Prostate gland (tissue), 2 donors: ENCODE measurements at regions not wholly inside any gene's neighbourhood (a gene's known extent, or its start where the extent isn't known, plus 50 kb on each side); places are given as distances from the start of the nearest gene placed in this dataset.

ENCODE experiments used
- DNase-seq: peaks from one replicate; pipeline ENCODE4 v3.0.0-alpha.2; 2019; ENCODE audit warnings: low spot score
- H3K27ac ChIP-seq, 2 donors: fragments of 200-600 bp; sonication (generic); 2 replicates each; pipeline ENCODE4 v1.5.1; 2017 to 2019
- H3K27me3 ChIP-seq: fragments of 200-600 bp; sonication (generic); replicated peaks from 2 replicates; pipeline ENCODE4 v1.5.1; 2019; ENCODE audit not compliant: insufficient read depth
- H3K36me3 ChIP-seq, 2 donors: fragments of 200-600 bp; sonication (generic); 1 replicate in 1 of 2; 2 replicates in 1 of 2; pipeline versions ENCODE4 v1.5.1 to v1.8.1; 2017 to 2019
- H3K4me1 ChIP-seq: fragments of 200-600 bp; sonication (generic); replicated peaks from 2 replicates; pipeline ENCODE4 v1.5.1; 2019
- H3K4me3 ChIP-seq, 2 donors: fragments of 200-600 bp; sonication (generic); 2 replicates each; pipeline ENCODE4 v1.5.1; 2017 to 2019
- H3K9me3 ChIP-seq: fragments of 200-600 bp; sonication (generic); 2 replicates; pipeline ENCODE4 v1.5.1; 2017
- POLR2A ChIP-seq: fragments of 450-650 bp; IDR thresholded peaks from one replicate; pipeline ENCODE4 v1.6.1; 2016; ENCODE audit warnings: antibody characterized with exemption, mild to moderate bottlenecking
- POLR2AphosphoS5 ChIP-seq: sonication (generic); formaldehyde crosslinking; IDR thresholded peaks from one replicate; pipeline ENCODE4 v1.6.1; 2017; ENCODE audit warnings: antibody characterized with exemption
- WGBS: methylation state at CpG from one replicate; pipeline ENCODE4 v1.1.5; 2018; 5-methylcytosine and 5-hydroxymethylcytosine counted together
- intact Hi-C: fragments of 100-400 bp; cut with DNase I; formaldehyde crosslinking; loops from one replicate; pipeline ENCODE4 v1.14.2; 2022
- TF ChIP-seq, protein P1 (sequence below), 4 experiments: fragments of 200-600 bp in 2 of 4; fragments of 450-650 bp in 2 of 4; sonication (generic) in 2 of 4; IDR thresholded peaks; 1 replicate in 3 of 4; 2 replicates in 1 of 4; pipeline ENCODE4 v1.5.1; 2016 to 2019; ENCODE audit warnings: antibody characterized with exemption in 4 of 4, mild to moderate bottlenecking in 2 of 4, moderate library complexity in 2 of 4

DNA sequence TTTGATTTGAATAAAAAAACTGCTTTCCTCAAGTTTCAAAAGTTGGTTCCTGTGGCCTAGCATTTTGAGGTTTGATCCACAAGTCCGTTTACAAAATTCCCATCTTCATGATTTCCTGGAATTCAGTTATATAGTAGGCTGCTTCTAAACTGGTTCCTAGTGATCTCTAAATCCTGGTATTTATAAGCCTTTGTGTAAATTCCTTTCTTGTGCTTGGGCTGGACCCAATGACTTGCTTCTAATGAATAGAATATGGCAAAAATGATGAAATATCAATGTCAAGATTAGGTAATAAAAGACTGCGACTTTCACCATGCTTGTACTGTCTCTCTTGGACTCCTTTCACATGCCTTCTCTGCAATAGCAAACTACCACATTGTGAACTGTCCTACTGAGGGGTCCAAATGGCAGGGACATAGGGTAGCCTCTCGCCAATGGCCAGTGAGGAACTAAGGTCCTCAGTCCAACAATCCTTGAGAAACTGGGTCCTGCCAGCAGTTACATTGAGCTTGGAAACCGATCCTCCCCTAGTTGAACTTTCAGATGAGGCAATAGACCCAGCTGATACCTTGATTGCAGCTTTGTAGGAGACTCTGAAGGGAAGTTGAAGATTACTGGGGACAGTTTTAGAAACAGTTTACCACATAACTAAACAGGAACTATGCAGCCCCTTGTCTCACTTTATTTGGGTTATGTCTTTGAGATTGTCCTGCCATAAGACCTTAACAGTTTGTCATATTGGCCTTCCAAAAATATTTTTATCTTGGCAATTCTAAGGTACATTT is 303.9 kb upstream of the TBC1D5 start:
- no peak for DNase-seq
- no peak overlapping the region for H3K27ac ChIP-seq
- no peaks in the 10 kb centered on the region for H3K9me3 ChIP-seq
- no peak for TF ChIP-seq POLR2A
- TF ChIP-seq POLR2AphosphoS5, result no peak
- TF ChIP-seq, protein P1, sequence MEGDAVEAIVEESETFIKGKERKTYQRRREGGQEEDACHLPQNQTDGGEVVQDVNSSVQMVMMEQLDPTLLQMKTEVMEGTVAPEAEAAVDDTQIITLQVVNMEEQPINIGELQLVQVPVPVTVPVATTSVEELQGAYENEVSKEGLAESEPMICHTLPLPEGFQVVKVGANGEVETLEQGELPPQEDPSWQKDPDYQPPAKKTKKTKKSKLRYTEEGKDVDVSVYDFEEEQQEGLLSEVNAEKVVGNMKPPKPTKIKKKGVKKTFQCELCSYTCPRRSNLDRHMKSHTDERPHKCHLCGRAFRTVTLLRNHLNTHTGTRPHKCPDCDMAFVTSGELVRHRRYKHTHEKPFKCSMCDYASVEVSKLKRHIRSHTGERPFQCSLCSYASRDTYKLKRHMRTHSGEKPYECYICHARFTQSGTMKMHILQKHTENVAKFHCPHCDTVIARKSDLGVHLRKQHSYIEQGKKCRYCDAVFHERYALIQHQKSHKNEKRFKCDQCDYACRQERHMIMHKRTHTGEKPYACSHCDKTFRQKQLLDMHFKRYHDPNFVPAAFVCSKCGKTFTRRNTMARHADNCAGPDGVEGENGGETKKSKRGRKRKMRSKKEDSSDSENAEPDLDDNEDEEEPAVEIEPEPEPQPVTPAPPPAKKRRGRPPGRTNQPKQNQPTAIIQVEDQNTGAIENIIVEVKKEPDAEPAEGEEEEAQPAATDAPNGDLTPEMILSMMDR (IDR thresholded peaks at IDR 0.05), result no peak
- intact Hi-C loops, result no loop called here
- H3K4me3 ChIP-seq, result no peak overlapping the region
- no peaks in the 10 kb centered on the region for H3K27me3 ChIP-seq
- H3K4me1 ChIP-seq, result no peaks in the 10 kb centered on the region
- 75% methylated on average over 4 of the region's 4 CpGs for WGBS
- no peaks in the 10 kb centered on the region for H3K36me3 ChIP-seq

DNA sequence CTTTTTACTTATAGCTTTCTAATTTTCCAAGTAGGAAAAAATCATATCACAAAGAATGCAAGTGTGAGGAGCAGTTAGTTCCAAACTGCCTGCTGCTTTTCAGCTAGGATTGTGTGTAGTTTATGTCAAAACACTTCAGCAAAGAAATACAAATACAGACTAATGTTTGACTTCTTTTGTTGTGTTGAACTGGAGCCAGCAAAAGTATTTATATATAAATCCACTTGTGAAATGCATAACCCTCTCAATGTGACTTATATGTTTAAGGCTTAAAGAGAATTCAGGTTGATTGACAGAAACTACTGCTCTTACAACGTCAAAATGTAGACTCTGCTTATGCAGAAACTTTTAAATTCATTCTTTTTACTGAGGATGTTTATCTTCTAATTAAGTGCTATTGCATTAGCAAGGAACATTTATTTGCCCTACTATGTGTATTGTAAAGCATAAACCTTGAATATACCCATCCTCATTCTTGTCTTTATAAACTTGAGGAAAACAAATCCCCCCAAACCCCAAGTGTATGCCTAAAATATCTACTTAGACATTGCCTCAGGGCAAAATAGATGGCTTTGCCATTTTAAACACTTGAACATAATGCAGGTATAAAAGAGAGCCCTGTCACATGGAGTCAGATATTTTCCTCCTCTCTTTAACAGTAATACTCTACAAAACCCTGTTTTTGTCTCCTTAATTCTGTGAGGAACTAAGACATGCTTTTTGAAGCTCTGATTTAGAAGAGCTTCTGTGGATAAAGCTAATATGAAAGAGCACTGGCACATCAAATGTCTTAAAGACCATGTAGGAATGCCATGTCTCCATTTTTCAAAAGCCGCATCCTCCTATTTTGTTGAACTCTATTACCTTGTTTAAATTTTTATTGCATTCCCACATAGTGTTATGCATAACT is 302.8 kb upstream of the TBC1D5 start:
- 74% methylated on average over 2 of the region's 2 CpGs for WGBS
- Histone ChIP-seq H3K4me1 (no peaks in the 10 kb centered on the region), H3K27me3 (no peaks in the 10 kb centered on the region), H3K36me3 (no peaks in the 10 kb centered on the region), H3K4me3 (no peak overlapping the region), H3K9me3 (no peaks in the 10 kb centered on the region), H3K27ac (no peak overlapping the region)
- DNase-seq, result no peak
- TF ChIP-seq POLR2A (no peak), POLR2AphosphoS5 (no peak)
- TF ChIP-seq, protein P1 (IDR thresholded peaks at IDR 0.05), result no peak
- intact Hi-C loops, result no loop called here

DNA sequence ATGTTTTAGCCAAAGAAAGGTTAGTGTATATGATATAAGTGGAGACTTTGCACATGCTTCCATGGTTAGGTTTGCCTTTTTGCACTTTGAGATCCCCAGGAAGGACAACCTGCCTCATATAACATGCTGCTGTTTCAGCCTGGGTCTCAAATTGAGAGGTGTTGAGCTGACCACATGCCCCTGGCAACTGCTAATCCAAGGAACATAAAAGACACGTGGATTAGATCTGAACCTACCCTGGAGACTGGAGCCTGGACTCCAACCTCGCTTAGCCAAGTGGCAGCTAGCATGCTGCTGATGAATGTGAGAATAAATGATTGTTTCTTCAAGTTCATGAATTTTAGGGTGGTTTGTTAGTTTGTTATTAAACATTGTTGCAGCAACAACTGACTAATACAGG is 301.8 kb upstream of the TBC1D5 start:
- H3K4me3 ChIP-seq, result no peak overlapping the region
- no peak for DNase-seq
- WGBS, result 69% methylated on average over 2 of the region's 2 CpGs
- no peaks in the 10 kb centered on the region for H3K4me1 ChIP-seq
- no peaks in the 10 kb centered on the region for H3K9me3 ChIP-seq
- no peak overlapping the region for H3K27ac ChIP-seq
- TF ChIP-seq POLR2A (no peak), POLR2AphosphoS5 (no peak)
- no peaks in the 10 kb centered on the region for H3K36me3 ChIP-seq
- H3K27me3 ChIP-seq, result no peaks in the 10 kb centered on the region
- intact Hi-C loops, result no loop called here

DNA sequence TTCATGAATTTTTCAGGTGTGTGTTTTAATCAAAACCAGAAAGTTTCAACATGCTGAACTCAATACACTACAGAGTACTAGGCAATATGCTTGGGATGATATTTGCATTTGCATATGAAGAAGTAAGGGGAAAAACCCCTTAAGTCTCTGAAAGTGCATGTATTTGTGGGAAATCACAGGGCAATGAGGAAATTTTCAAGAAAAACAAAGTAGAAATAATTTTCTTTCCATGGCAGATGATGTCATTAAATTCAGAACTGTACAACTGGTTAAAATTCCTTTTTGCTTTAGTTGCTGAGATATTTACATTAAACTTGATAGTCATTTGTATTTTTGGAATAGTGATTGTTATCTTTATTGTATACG is 294.0 kb upstream of the TBC1D5 start:
- Histone ChIP-seq H3K27me3 (no peaks in the 10 kb centered on the region), H3K4me3 (no peak overlapping the region), H3K9me3 (no peaks in the 10 kb centered on the region), H3K27ac (no peak overlapping the region), H3K4me1 (no peaks in the 10 kb centered on the region), H3K36me3 (no peaks in the 10 kb centered on the region)
- WGBS, result 39% methylated on average over 1 of the region's 1 CpG
- intact Hi-C loops, result no loop called here
- DNase-seq, result no peak
- no peak for TF ChIP-seq POLR2AphosphoS5
- TF ChIP-seq POLR2A, result no peak
- TF ChIP-seq, protein P1 (IDR thresholded peaks at IDR 0.05), result no peak

DNA sequence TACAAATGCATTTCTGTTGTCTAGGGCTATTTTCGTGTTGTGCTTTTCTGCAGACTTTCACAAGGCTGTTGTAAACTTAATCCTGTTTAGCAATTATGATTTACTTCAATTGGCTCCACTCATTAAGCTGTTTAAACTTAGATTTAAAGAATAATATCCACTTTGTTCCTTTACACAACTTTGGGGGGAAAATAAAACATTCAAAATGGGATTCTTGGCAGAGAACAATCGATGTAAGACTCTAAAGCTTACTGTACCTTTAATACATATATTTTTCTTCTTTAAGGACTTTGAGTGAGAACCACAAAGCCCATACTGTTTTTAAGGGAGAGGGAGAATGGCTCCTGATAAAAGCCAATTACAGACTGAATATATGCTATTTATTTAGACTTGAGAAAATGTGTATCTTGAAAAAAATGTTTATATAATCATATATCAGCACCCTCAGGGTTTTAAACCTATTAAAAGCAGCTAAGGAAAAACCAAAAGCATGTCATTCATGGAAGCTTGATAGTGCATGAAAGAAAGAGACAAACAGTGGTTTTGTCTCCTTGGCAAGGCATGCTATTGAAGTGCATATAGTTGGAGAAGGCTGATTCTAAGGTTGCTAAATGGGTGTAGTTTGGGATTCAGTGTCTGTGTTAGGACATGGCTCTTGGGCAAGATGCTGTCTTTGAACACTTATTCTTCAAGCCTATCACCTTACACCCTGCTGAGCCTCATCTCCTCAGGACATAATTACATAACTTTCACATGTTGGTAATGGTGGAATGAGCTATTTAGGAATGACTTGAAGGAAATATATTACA is 293.4 kb upstream of the TBC1D5 start:
- no peak overlapping the region for H3K27ac ChIP-seq
- no peaks in the 10 kb centered on the region for H3K4me1 ChIP-seq
- TF ChIP-seq POLR2AphosphoS5, result no peak
- TF ChIP-seq, protein P1 (IDR thresholded peaks at IDR 0.05), result no peak
- TF ChIP-seq POLR2A, result no peak
- H3K9me3 ChIP-seq, result no peaks in the 10 kb centered on the region
- intact Hi-C loops, result no loop called here
- WGBS, result 42% methylated on average over 2 of the region's 2 CpGs
- H3K27me3 ChIP-seq, result no peaks in the 10 kb centered on the region
- H3K36me3 ChIP-seq, result no peaks in the 10 kb centered on the region
- DNase-seq, result no peak
- H3K4me3 ChIP-seq, result no peak overlapping the region
